DOHH2 (cell line): ENCODE measurements at regions not wholly inside any gene's neighbourhood (a gene's known extent, or its start where the extent isn't known, plus 50 kb on each side); places are given as distances from the start of the nearest gene placed in this dataset.

Experiments used
- EZH2phosphoT487 ChIP-seq: fragments of 200-600 bp; sonication (generic); IDR thresholded peaks from 2 replicates; pipeline ENCODE4 v1.6.1; 2017; ENCODE audit warnings: borderline replicate concordance, mild to moderate bottlenecking, antibody characterized with exemption, low read length, moderate library complexity, mixed read lengths
- TF ChIP-seq, protein P1 (sequence below): fragments of 200-600 bp; sonication (generic); IDR thresholded peaks from one replicate; pipeline ENCODE4 v1.5.1; 2014; ENCODE audit warnings: antibody characterized with exemption, mild to moderate bottlenecking, low read depth, low read length; ENCODE audit not compliant: poor library complexity, severe bottlenecking

DNA sequence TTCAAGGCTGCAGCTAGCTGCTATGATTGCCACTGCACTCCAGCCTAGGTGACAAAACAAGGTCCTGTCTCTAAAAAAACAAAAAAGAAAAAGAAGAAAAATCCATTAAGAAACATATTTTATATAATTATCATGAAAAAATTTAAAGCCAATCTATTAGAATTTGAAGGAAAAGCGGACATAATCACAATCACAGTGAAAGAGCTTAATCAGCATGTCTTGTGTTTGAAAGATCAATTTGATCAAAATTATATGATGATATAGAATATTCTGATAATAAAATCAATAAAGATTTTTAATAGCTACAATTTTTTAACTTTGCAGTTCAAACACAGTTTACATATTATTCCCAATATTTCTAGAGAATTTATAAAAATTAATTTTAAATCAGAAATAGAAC, 210.1 kb downstream of the MEX3B start:
- TF ChIP-seq, protein P1, sequence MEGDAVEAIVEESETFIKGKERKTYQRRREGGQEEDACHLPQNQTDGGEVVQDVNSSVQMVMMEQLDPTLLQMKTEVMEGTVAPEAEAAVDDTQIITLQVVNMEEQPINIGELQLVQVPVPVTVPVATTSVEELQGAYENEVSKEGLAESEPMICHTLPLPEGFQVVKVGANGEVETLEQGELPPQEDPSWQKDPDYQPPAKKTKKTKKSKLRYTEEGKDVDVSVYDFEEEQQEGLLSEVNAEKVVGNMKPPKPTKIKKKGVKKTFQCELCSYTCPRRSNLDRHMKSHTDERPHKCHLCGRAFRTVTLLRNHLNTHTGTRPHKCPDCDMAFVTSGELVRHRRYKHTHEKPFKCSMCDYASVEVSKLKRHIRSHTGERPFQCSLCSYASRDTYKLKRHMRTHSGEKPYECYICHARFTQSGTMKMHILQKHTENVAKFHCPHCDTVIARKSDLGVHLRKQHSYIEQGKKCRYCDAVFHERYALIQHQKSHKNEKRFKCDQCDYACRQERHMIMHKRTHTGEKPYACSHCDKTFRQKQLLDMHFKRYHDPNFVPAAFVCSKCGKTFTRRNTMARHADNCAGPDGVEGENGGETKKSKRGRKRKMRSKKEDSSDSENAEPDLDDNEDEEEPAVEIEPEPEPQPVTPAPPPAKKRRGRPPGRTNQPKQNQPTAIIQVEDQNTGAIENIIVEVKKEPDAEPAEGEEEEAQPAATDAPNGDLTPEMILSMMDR, result no peak
- no peak for TF ChIP-seq EZH2phosphoT487
